Muscle layer of duodenum (tissue), 2 donors: ENCODE measurements at regions not wholly inside any gene's neighbourhood (a gene's known extent, or its start where the extent isn't known, plus 50 kb on each side); places are given as distances from the start of the nearest gene placed in this dataset.
"Not testable (repeated sequence)": the region's sequence is repeated elsewhere in the genome, so short reads cannot be mapped to it uniquely, and the experiment has no call there.

Source experiments
- H3K27ac ChIP-seq: one replicate; pipeline ENCODE4 v1.7.0; 2013; ENCODE audit warnings: mild to moderate bottlenecking, low read length
- H3K27me3 ChIP-seq: one replicate; pipeline ENCODE4 v1.7.0; 2013; ENCODE audit warnings: low read depth, mild to moderate bottlenecking, control low read depth, low read length
- H3K36me3 ChIP-seq, 2 donors: one replicate each; pipeline ENCODE4 v1.7.0; 2013; ENCODE audit warnings: low read length in 2 of 2, control low read depth in 1 of 2, mild to moderate bottlenecking in 1 of 2; ENCODE audit not compliant: insufficient read depth in 2 of 2, control insufficient read depth in 1 of 2
- H3K4me1 ChIP-seq, 2 donors: one replicate each; pipeline ENCODE4 v1.7.0; 2013; ENCODE audit warnings: low read length in 2 of 2, mild to moderate bottlenecking in 2 of 2, control low read depth in 1 of 2, moderate library complexity in 1 of 2; ENCODE audit not compliant: insufficient read depth in 2 of 2, control insufficient read depth in 1 of 2
- H3K4me3 ChIP-seq, 2 donors: one replicate each; pipeline ENCODE4 v1.7.0; 2013; ENCODE audit warnings: low read length in 2 of 2, low read depth in 1 of 2, mild to moderate bottlenecking in 1 of 2
- H3K9me3 ChIP-seq, 2 donors: one replicate each; pipeline ENCODE4 v1.7.0; 2013; ENCODE audit warnings: low read length in 2 of 2, control low read depth in 1 of 2, mild to moderate bottlenecking in 1 of 2; ENCODE audit not compliant: control insufficient read depth in 1 of 2
- donor health status: healthy.

- H3K4me1 ChIP-seq: no peaks in the 10 kb centered on the region
- no peaks in the 10 kb centered on the region for H3K9me3 ChIP-seq
- no peaks in the 10 kb centered on the region for H3K36me3 ChIP-seq
- H3K27ac ChIP-seq: no peak overlapping the region
- no peak overlapping the region for H3K4me3 ChIP-seq
- no peaks in the 10 kb centered on the region for H3K27me3 ChIP-seq
These were observed 861.3 kb downstream of the ZPLD1 start for GRCh38 chr3:103295974-103296570.

- H3K4me1 ChIP-seq, H3K4me3 ChIP-seq, H3K27ac ChIP-seq, H3K27me3 ChIP-seq, H3K9me3 ChIP-seq, H3K36me3 ChIP-seq: not testable (repeated sequence)
These were observed 862.7 kb downstream of the ZPLD1 start for GRCh38 chr3:103297502-103297901.

GRCh38 chr3:103306104-103306503 lies 871.3 kb downstream of the ZPLD1 start:
- Histone ChIP-seq H3K27ac (no peak overlapping the region), H3K27me3 (no peaks in the 10 kb centered on the region), H3K9me3 (no peaks in the 10 kb centered on the region), H3K36me3 (no peaks in the 10 kb centered on the region), H3K4me3 (no peak overlapping the region), H3K4me1 (no peaks in the 10 kb centered on the region)

- Histone ChIP-seq H3K9me3 (no peaks in the 10 kb centered on the region), H3K4me3 (no peak overlapping the region), H3K27ac (no peak overlapping the region), H3K36me3 (no peaks in the 10 kb centered on the region), H3K27me3 (no peaks in the 10 kb centered on the region), H3K4me1 (no peaks in the 10 kb centered on the region)
These were observed 874.1 kb downstream of the ZPLD1 start for GRCh38 chr3:103308921-103309320.

GRCh38 chr3:103319912-103320311 lies 885.1 kb downstream of the ZPLD1 start:
- Histone ChIP-seq H3K9me3 (no peaks in the 10 kb centered on the region), H3K4me1 (no peaks in the 10 kb centered on the region), H3K27me3 (no peaks in the 10 kb centered on the region), H3K4me3 (no peak overlapping the region), H3K36me3 (no peaks in the 10 kb centered on the region), H3K27ac (no peak overlapping the region)

GRCh38 chr3:103337179-103337845 lies 902.5 kb downstream of the ZPLD1 start:
- Histone ChIP-seq H3K36me3 (no peaks in the 10 kb centered on the region), H3K27me3 (no peaks in the 10 kb centered on the region), H3K27ac (no peak overlapping the region), H3K4me1 (no peaks in the 10 kb centered on the region), H3K4me3 (no peak overlapping the region), H3K9me3 (no peaks in the 10 kb centered on the region)

- H3K27me3 ChIP-seq: no peaks in the 10 kb centered on the region
- no peaks in the 10 kb centered on the region for H3K4me1 ChIP-seq
- H3K36me3 ChIP-seq: no peaks in the 10 kb centered on the region
- H3K27ac ChIP-seq: no peak overlapping the region
- H3K4me3 ChIP-seq: no peak overlapping the region
- no peaks in the 10 kb centered on the region for H3K9me3 ChIP-seq
These were observed 906.3 kb downstream of the ZPLD1 start for GRCh38 chr3:103341078-103341606.

- no peaks in the 10 kb centered on the region for H3K9me3 ChIP-seq
- H3K4me3 ChIP-seq: no peak overlapping the region
- H3K27ac ChIP-seq: no peak overlapping the region
- H3K36me3 ChIP-seq: no peaks in the 10 kb centered on the region
- no peaks in the 10 kb centered on the region for H3K27me3 ChIP-seq
- no peaks in the 10 kb centered on the region for H3K4me1 ChIP-seq
These were observed 907.5 kb downstream of the ZPLD1 start for GRCh38 chr3:103342205-103342731.

GRCh38 chr3:103349760-103350159 lies 914.9 kb downstream of the ZPLD1 start:
- H3K36me3 ChIP-seq: no peaks in the 10 kb centered on the region
- no peak overlapping the region for H3K27ac ChIP-seq

GRCh38 chr3:103365467-103365866 lies 930.7 kb downstream of the ZPLD1 start:
- H3K4me1 ChIP-seq: no peaks in the 10 kb centered on the region
- H3K36me3 ChIP-seq: no peaks in the 10 kb centered on the region
- H3K27me3 ChIP-seq: no peaks in the 10 kb centered on the region

More at GRCh38 chr3:103349760-103350159, 914.9 kb downstream of the ZPLD1 start:
- Histone ChIP-seq H3K27me3 (no peaks in the 10 kb centered on the region), H3K9me3 (no peaks in the 10 kb centered on the region), H3K4me3 (no peak overlapping the region), H3K4me1 (no peaks in the 10 kb centered on the region)

GRCh38 chr3:103367481-103367880 lies 932.7 kb downstream of the ZPLD1 start:
- no peak overlapping the region for H3K4me3 ChIP-seq
- H3K4me1 ChIP-seq: no peaks in the 10 kb centered on the region
- no peaks in the 10 kb centered on the region for H3K36me3 ChIP-seq
- H3K27me3 ChIP-seq: no peaks in the 10 kb centered on the region
- H3K9me3 ChIP-seq: no peaks in the 10 kb centered on the region
- no peak overlapping the region for H3K27ac ChIP-seq

More at GRCh38 chr3:103365467-103365866, 930.7 kb downstream of the ZPLD1 start:
- no peaks in the 10 kb centered on the region for H3K9me3 ChIP-seq
- H3K4me3 ChIP-seq: no peak overlapping the region
- H3K27ac ChIP-seq: no peak overlapping the region
